Vagina (tissue), 2 donors: ENCODE measurements at regions not wholly inside any gene's neighbourhood (a gene's known extent, or its start where the extent isn't known, plus 50 kb on each side); places are given as distances from the start of the nearest gene placed in this dataset.

Experiments used
- DNase-seq, 2 donors: peaks; one replicate each; pipeline ENCODE4 v3.0.0-alpha.2; 2017; ENCODE audit errors: extremely low spot score in 2 of 2
- H3K27ac ChIP-seq: fragments of 200-600 bp; sonication (generic); one replicate; pipeline ENCODE4 v1.5.1; 2019
- H3K27me3 ChIP-seq: fragments of 200-600 bp; sonication (generic); one replicate; pipeline ENCODE4 v1.5.1; 2019
- H3K36me3 ChIP-seq, 2 donors: fragments of 200-600 bp; sonication (generic); one replicate each; pipeline ENCODE4 v1.5.1; 2017 to 2019
- H3K4me1 ChIP-seq: fragments of 200-600 bp; sonication (generic); one replicate; pipeline ENCODE4 v1.5.1; 2019
- H3K4me3 ChIP-seq, 2 donors: fragments of 200-600 bp; sonication (generic); 1 replicate in 1 of 2; 2 replicates in 1 of 2; pipeline ENCODE4 v1.5.1; 2016 to 2019
- H3K9me3 ChIP-seq: fragments of 200-600 bp; sonication (generic); one replicate; pipeline ENCODE4 v1.5.1; 2019
- POLR2A ChIP-seq, 2 donors: fragments of 450-650 bp; IDR thresholded peaks; one replicate each; pipeline ENCODE4 v1.6.1; 2017; ENCODE audit warnings: antibody characterized with exemption in 2 of 2, mild to moderate bottlenecking in 2 of 2, moderate library complexity in 2 of 2
- POLR2AphosphoS5 ChIP-seq, 2 donors: sonication (generic); formaldehyde crosslinking; IDR thresholded peaks; one replicate each; pipeline ENCODE4 v1.9.0; 2017; ENCODE audit warnings: antibody characterized with exemption in 2 of 2, mild to moderate bottlenecking in 2 of 2, low read depth in 1 of 2; ENCODE audit not compliant: insufficient read depth in 1 of 2
- intact Hi-C: fragments of 100-400 bp; cut with DNase I; formaldehyde crosslinking; loops from one replicate; pipeline ENCODE4 v1.15.1; 2023
- TF ChIP-seq, protein P1 (sequence below), 3 experiments: fragments of 450-650 bp in 2 of 3; fragments of 200-600 bp in 1 of 3; sonication (generic) in 1 of 3; IDR thresholded peaks; one replicate each; pipeline ENCODE4 v1.5.1; 2017 to 2019; ENCODE audit warnings: antibody characterized with exemption in 3 of 3, mild to moderate bottlenecking in 2 of 3, moderate library complexity in 2 of 3

DNA sequence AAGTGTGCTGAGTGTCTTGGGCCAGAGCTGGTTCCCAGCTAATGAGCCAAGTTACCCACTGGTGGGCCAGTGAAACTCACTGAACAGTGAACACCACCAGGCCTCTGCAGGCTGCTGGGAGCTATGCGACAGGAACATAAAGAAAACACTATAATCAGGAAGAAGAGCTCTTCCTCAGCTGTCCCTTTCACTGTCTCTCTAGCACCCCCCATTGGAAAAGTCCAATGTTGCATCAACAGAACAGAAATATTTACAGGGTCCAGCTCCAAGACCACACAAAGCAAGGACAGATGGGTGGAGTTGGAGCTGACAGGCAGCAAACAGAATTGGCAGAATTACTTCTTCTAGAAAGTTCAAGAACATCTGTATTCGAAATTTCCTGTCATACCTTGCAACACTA lies 903.6 kb upstream of the TMEM132C start:
- TF ChIP-seq POLR2A (IDR thresholded peaks at IDR 0.05) (no peak), POLR2AphosphoS5 (IDR thresholded peaks at IDR 0.05; ENCODE audit: insufficient read depth in 1 of 2, low read depth in 1 of 2) (no peak)
- TF ChIP-seq, protein P1, sequence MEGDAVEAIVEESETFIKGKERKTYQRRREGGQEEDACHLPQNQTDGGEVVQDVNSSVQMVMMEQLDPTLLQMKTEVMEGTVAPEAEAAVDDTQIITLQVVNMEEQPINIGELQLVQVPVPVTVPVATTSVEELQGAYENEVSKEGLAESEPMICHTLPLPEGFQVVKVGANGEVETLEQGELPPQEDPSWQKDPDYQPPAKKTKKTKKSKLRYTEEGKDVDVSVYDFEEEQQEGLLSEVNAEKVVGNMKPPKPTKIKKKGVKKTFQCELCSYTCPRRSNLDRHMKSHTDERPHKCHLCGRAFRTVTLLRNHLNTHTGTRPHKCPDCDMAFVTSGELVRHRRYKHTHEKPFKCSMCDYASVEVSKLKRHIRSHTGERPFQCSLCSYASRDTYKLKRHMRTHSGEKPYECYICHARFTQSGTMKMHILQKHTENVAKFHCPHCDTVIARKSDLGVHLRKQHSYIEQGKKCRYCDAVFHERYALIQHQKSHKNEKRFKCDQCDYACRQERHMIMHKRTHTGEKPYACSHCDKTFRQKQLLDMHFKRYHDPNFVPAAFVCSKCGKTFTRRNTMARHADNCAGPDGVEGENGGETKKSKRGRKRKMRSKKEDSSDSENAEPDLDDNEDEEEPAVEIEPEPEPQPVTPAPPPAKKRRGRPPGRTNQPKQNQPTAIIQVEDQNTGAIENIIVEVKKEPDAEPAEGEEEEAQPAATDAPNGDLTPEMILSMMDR (IDR thresholded peaks at IDR 0.05) = no peak
- H3K4me1 ChIP-seq = no peaks in the 10 kb centered on the region
- H3K27me3 ChIP-seq = no peaks in the 10 kb centered on the region
- peak in 1 of 2 donors; percentile 18 for DNase-seq
- no peak overlapping the region for H3K4me3 ChIP-seq
- no peaks in the 10 kb centered on the region for H3K36me3 ChIP-seq
- no peak overlapping the region for H3K27ac ChIP-seq
- H3K9me3 ChIP-seq = no peaks in the 10 kb centered on the region
- intact Hi-C loops = no loop called here

DNA sequence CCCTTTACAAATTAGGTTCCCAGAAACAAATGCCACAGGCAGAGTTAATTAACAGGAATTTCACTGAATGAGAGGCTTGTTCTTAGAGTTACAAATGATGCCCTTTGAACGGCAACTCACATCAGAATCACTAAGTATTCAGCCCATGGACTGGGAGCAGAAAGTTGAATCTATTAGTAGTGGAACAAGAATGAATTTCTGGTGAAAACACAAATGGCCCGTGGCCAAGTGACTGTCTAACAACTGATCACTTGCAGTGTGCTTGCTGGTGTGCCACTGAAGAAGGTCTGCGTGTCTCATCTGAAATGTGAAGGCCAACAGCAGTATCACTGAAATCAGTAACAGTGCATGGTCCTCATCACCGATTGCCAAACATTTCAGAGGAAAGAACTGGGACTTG lies 893.4 kb upstream of the TMEM132C start:
- Histone ChIP-seq H3K9me3 (no peaks in the 10 kb centered on the region), H3K4me3 (no peak overlapping the region), H3K4me1 (no peaks in the 10 kb centered on the region), H3K27me3 (no peaks in the 10 kb centered on the region), H3K27ac (no peak overlapping the region), H3K36me3 (no peaks in the 10 kb centered on the region)
- intact Hi-C loops = no loop called here
- no peak for DNase-seq
- TF ChIP-seq POLR2A (IDR thresholded peaks at IDR 0.05) = no peak
- TF ChIP-seq, protein P1 (IDR thresholded peaks at IDR 0.05) = no peak
- TF ChIP-seq POLR2AphosphoS5 (IDR thresholded peaks at IDR 0.05; ENCODE audit: insufficient read depth in 1 of 2, low read depth in 1 of 2) = no peak

DNA sequence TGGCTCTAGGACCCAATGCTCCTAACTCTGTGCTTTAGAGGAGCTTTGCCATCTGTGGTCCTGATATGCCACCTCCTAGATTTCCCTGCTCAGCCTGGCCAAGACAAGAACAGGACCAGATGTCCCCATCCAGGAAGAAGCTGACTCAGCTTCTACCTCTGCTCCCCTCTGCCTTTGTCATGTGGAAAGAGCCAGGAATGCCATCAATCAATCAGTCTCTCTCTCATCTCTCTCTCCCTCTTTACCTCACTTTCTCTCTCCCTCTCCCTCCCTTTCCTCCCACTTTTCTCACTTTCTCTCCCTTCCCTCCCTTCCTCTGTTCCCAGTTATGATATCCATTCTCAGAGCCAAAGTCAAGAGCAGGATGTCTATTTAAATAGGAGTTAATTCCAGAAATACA lies 892.5 kb upstream of the TMEM132C start:
- intact Hi-C loops = no loop called here
- Histone ChIP-seq H3K9me3 (no peaks in the 10 kb centered on the region), H3K27me3 (no peaks in the 10 kb centered on the region), H3K4me3 (no peak overlapping the region), H3K36me3 (no peaks in the 10 kb centered on the region), H3K4me1 (no peaks in the 10 kb centered on the region), H3K27ac (no peak overlapping the region)
- no peak for DNase-seq
- TF ChIP-seq POLR2AphosphoS5 (IDR thresholded peaks at IDR 0.05; ENCODE audit: insufficient read depth in 1 of 2, low read depth in 1 of 2) (no peak), POLR2A (IDR thresholded peaks at IDR 0.05) (no peak)
- TF ChIP-seq, protein P1 (IDR thresholded peaks at IDR 0.05) = no peak

DNA sequence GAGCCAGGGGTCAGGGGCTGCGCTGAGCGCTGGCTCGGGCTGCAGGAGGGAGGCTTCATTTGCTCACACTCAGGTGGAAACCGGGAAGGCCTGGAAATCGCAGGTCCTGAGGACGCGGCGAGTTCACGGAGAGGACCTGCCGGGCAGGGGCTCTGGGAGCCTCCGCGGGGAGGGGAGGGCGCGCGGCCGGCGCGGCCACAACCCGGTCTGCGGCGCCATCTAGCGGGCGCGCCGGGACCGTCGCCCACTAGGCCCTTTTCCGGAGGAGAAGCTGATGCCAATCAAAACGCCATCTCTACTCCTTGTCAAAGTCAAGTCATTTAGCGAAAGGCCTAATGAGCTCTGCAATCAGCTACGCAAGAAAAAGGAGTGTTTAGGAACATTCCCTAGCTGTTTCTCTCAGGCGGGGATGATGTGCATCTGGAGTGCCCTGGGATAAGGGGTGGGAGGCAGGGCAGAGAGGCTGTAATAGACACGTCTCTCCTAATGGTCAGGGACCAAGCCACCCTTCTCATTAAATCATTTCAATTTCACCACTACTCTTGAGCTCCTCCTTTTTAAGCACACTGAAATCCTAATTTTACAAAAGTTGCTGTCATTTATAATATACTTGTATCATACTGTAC lies 885.8 kb upstream of the TMEM132C start:
- intact Hi-C loops = no loop called here
- Histone ChIP-seq H3K36me3 (no peaks in the 10 kb centered on the region), H3K27ac (no peak overlapping the region), H3K27me3 (no peaks in the 10 kb centered on the region), H3K9me3 (no peaks in the 10 kb centered on the region), H3K4me1 (no peaks in the 10 kb centered on the region), H3K4me3 (no peak overlapping the region)
- DNase-seq = no peak
- TF ChIP-seq, protein P1 (IDR thresholded peaks at IDR 0.05) = peak; percentile 50 to 81 (median 54)
- TF ChIP-seq POLR2A (IDR thresholded peaks at IDR 0.05) = no peak

DNA sequence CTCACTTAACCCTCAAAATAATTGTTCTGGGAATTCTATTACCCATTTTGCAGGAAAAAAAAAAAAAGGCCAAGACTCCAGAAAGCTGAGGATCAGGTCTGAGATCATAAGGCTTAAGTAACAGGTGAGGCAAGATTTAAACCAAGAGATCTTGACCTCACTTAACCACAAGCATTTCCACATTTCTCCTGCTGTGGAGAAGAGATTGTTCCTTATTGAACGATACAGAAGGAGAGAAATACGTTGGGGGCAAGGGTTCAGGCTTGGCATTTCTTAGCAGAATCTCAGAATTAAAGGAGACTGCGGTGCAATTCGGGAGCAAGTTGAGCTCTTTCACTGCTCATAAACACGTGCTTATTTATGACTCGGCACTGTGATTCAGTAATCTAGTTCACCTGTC lies 885.3 kb upstream of the TMEM132C start:
- H3K27me3 ChIP-seq = no peaks in the 10 kb centered on the region
- H3K9me3 ChIP-seq = no peaks in the 10 kb centered on the region
- no peak overlapping the region for H3K27ac ChIP-seq
- no peak for TF ChIP-seq POLR2A (IDR thresholded peaks at IDR 0.05)
- TF ChIP-seq, protein P1 (IDR thresholded peaks at IDR 0.05) = no peak
- no peak for TF ChIP-seq POLR2AphosphoS5 (IDR thresholded peaks at IDR 0.05; ENCODE audit: insufficient read depth in 1 of 2, low read depth in 1 of 2)
- intact Hi-C loops = no loop called here
- no peaks in the 10 kb centered on the region for H3K4me1 ChIP-seq
- no peak overlapping the region for H3K4me3 ChIP-seq
- H3K36me3 ChIP-seq = no peaks in the 10 kb centered on the region
- no peak for DNase-seq
